Uterus (tissue), 3 donors: ENCODE measurements at regions not wholly inside any gene's neighbourhood (a gene's known extent, or its start where the extent isn't known, plus 50 kb on each side); places are given as distances from the start of the nearest gene placed in this dataset.

Source experiments
- DNase-seq, 2 donors: peaks; one replicate each; pipeline ENCODE4 v3.0.0-alpha.2; 2019 to 2020
- H3K27ac ChIP-seq, 2 donors: fragments of 200-600 bp; sonication (generic); 1 replicate in 1 of 2; 2 replicates in 1 of 2; pipeline ENCODE4 v1.5.1; 2016 to 2018
- H3K27me3 ChIP-seq, 2 donors: fragments of 200-600 bp; sonication (generic); one replicate each; pipeline ENCODE4 v1.5.1; 2018 to 2019; ENCODE audit warnings: control low read depth in 1 of 2
- H3K36me3 ChIP-seq, 2 donors: fragments of 200-600 bp; sonication (generic); one replicate each; pipeline ENCODE4 v1.5.1; 2019; ENCODE audit warnings: control low read depth in 1 of 2
- H3K4me1 ChIP-seq, 2 donors: fragments of 200-600 bp; sonication (generic); one replicate each; pipeline ENCODE4 v1.5.1; 2018 to 2019; ENCODE audit warnings: control low read depth in 1 of 2
- H3K4me3 ChIP-seq, 2 donors: fragments of 200-600 bp; sonication (generic); 1 replicate in 1 of 2; 2 replicates in 1 of 2; pipeline ENCODE4 v1.5.1; 2018 to 2019; ENCODE audit warnings: mild to moderate bottlenecking in 1 of 2
- H3K9me3 ChIP-seq, 2 donors: fragments of 200-600 bp; sonication (generic); one replicate each; pipeline ENCODE4 v1.5.1; 2019; ENCODE audit warnings: control low read depth in 1 of 2
- CTCF ChIP-seq, 4 experiments: fragments of 200-600 bp in 2 of 4; fragments of 450-650 bp in 2 of 4; sonication (generic) in 2 of 4; IDR thresholded peaks; one replicate each; pipeline ENCODE4 v1.5.1; 2016 to 2019; ENCODE audit warnings: antibody characterized with exemption in 4 of 4, mild to moderate bottlenecking in 2 of 4, moderate library complexity in 1 of 4
- POLR2A ChIP-seq, 2 donors: fragments of 450-650 bp; IDR thresholded peaks; one replicate each; pipeline ENCODE4 v1.6.1; 2016; ENCODE audit warnings: antibody characterized with exemption in 2 of 2, mild to moderate bottlenecking in 1 of 2, moderate library complexity in 1 of 2
- intact Hi-C: fragments of 100-400 bp; cut with DNase I; formaldehyde crosslinking; loops from one replicate; pipeline ENCODE4 v1.15.1; 2023; ENCODE audit warnings: low total_unique reads
- donor health status: DM: yes; HTN: yes; CAD: no.

GRCh38 chr6:100944644-100945043 is 63.5 kb upstream of the ASCC3 start:
- no peaks in the 10 kb centered on the region for H3K36me3 ChIP-seq
- H3K4me1 ChIP-seq, result no peaks in the 10 kb centered on the region
- H3K27ac ChIP-seq, result no peak overlapping the region
- no peak for DNase-seq
- no peak for TF ChIP-seq CTCF (IDR thresholded peaks at IDR 0.05)
- TF ChIP-seq POLR2A (IDR thresholded peaks at IDR 0.05), result no peak
- H3K9me3 ChIP-seq, result no peaks in the 10 kb centered on the region
- intact Hi-C loops, result no loop called here
- H3K4me3 ChIP-seq, result no peak overlapping the region
- H3K27me3 ChIP-seq, result no peaks in the 10 kb centered on the region

- TF ChIP-seq POLR2A (IDR thresholded peaks at IDR 0.05) (no peak), CTCF (IDR thresholded peaks at IDR 0.05) (no peak)
- no peak overlapping the region for H3K27ac ChIP-seq
- no peaks in the 10 kb centered on the region for H3K4me1 ChIP-seq
- no peaks in the 10 kb centered on the region for H3K36me3 ChIP-seq
- no peaks in the 10 kb centered on the region for H3K27me3 ChIP-seq
- no peaks in the 10 kb centered on the region for H3K9me3 ChIP-seq
- no peak for DNase-seq
- H3K4me3 ChIP-seq, result no peak overlapping the region
- intact Hi-C loops, result no loop called here
These were observed 65.0 kb upstream of the ASCC3 start for GRCh38 chr6:100946021-100946540.

GRCh38 chr6:100946711-100947110 is 65.6 kb upstream of the ASCC3 start:
- intact Hi-C loops, result no loop called here
- no peak overlapping the region for H3K27ac ChIP-seq
- no peaks in the 10 kb centered on the region for H3K36me3 ChIP-seq
- no peak overlapping the region for H3K4me3 ChIP-seq
- no peaks in the 10 kb centered on the region for H3K27me3 ChIP-seq
- no peaks in the 10 kb centered on the region for H3K4me1 ChIP-seq
- H3K9me3 ChIP-seq, result no peaks in the 10 kb centered on the region
- DNase-seq, result no peak
- TF ChIP-seq CTCF (IDR thresholded peaks at IDR 0.05), result no peak
- no peak for TF ChIP-seq POLR2A (IDR thresholded peaks at IDR 0.05)

- H3K9me3 ChIP-seq, result no peaks in the 10 kb centered on the region
- no peak overlapping the region for H3K4me3 ChIP-seq
- no peak for TF ChIP-seq POLR2A (IDR thresholded peaks at IDR 0.05)
- no peak for TF ChIP-seq CTCF (IDR thresholded peaks at IDR 0.05)
- intact Hi-C loops, result no loop called here
- no peaks in the 10 kb centered on the region for H3K4me1 ChIP-seq
- no peaks in the 10 kb centered on the region for H3K27me3 ChIP-seq
- DNase-seq, result no peak
- H3K27ac ChIP-seq, result no peak overlapping the region
- no peaks in the 10 kb centered on the region for H3K36me3 ChIP-seq
These were observed 67.4 kb upstream of the ASCC3 start for GRCh38 chr6:100948381-100949133.

- Histone ChIP-seq H3K27ac (no peak overlapping the region), H3K36me3 (no peaks in the 10 kb centered on the region), H3K4me1 (no peaks in the 10 kb centered on the region), H3K9me3 (no peaks in the 10 kb centered on the region), H3K27me3 (no peaks in the 10 kb centered on the region), H3K4me3 (no peak overlapping the region)
- DNase-seq, result no peak
- intact Hi-C loops, result no loop called here
- no peak for TF ChIP-seq CTCF (IDR thresholded peaks at IDR 0.05)
- TF ChIP-seq POLR2A (IDR thresholded peaks at IDR 0.05), result no peak
These were observed 70.9 kb upstream of the ASCC3 start for GRCh38 chr6:100952006-100952405.
